GM12878 (cell line): ENCODE measurements at regions not wholly inside any gene's neighbourhood (a gene's known extent, or its start where the extent isn't known, plus 50 kb on each side); places are given as distances from the start of the nearest gene placed in this dataset.

Source experiments
- ATAC-seq: fragments of 200-7000 bp; cut with Tn5 transposase; 3 replicates; pipeline ENCODE4 v1.9.1; 2020; ENCODE audit warnings: mild to moderate bottlenecking, moderate library complexity
- BruUV-seq: library from RNA; stranded (reverse); fragments of 400-500 nt; replicated peaks from 2 replicates; lab custom pipeline; 2021; lab: Mats Ljungman, UMichigan
- CTCF ChIA-PET: fragments of 300-600 bp; sonication (Branson Sonifier 250); formaldehyde crosslinking; extraction: SDS; loops from one replicate; lab custom pipeline; 2021; ENCODE audit warnings: inconsistent platforms; lab: Yijun Ruan, JAX
- POLR2A ChIA-PET: fragments of 350-600 bp; formaldehyde crosslinking; extraction: SDS; loops from one replicate; lab custom pipeline; 2021; ENCODE audit warnings: inconsistent platforms; lab: Charles Lee
- RAD21 ChIA-PET: fragments of 300-600 bp; sonication (Branson Sonifier 250); formaldehyde crosslinking; loops from one replicate; lab custom pipeline; 2023; ENCODE audit warnings: antibody characterized with exemption; ENCODE audit not compliant: unreplicated experiment; lab: Charles Lee
- SMC1A ChIA-PET: fragments of 300-600 bp; sonication (Branson Sonifier 250); formaldehyde crosslinking; loops from one replicate; lab custom pipeline; 2023; ENCODE audit not compliant: unreplicated experiment, uncharacterized antibody; lab: Charles Lee
- DNase-seq: peaks from one replicate; pipeline ENCODE4 v3.0.0-alpha.2; 2011; ENCODE audit warnings: low read depth, low spot score
- FAIRE-seq: peaks from 3 replicates; lab custom pipeline; 2011; peaks lifted over from hg19 to GRCh38; lab: Jason Lieb, UNC
- H2AFZ ChIP-seq: 2 replicates; pipeline ENCODE4 v1.6.0; 2011; ENCODE audit warnings: low read depth, low read length, control low read depth; ENCODE audit not compliant: control insufficient read depth
- H3K27ac ChIP-seq: 2 replicates; pipeline ENCODE4 v1.5.1; 2011; ENCODE audit warnings: control low read depth; ENCODE audit not compliant: control insufficient read depth, insufficient read depth
- H3K27me3 ChIP-seq, 2 experiments: replicated peaks in 1 of 2; 2 replicates each; pipeline versions ENCODE4 v1.6.0 to v1.6.1; 2011; ENCODE audit warnings: low read length in 1 of 2; ENCODE audit not compliant: control insufficient read depth in 2 of 2, insufficient read depth in 2 of 2
- H3K36me3 ChIP-seq, 2 experiments: 2 replicates each; pipeline ENCODE4 v1.5.1; 2011; ENCODE audit warnings: low read length in 1 of 2; ENCODE audit not compliant: control insufficient read depth in 2 of 2, insufficient read depth in 2 of 2
- H3K4me1 ChIP-seq: 2 replicates; pipeline ENCODE4 v1.6.1; 2011; ENCODE audit warnings: mild to moderate bottlenecking, low read length, moderate library complexity, mixed read lengths; ENCODE audit not compliant: control insufficient read depth, insufficient read depth
- H3K4me2 ChIP-seq: 2 replicates; pipeline ENCODE4 v1.6.0; 2011; ENCODE audit warnings: control low read depth; ENCODE audit not compliant: control insufficient read depth, insufficient read depth
- H3K4me3 ChIP-seq: fragments of 200-600 bp; sonication (generic); 2 replicates; pipeline ENCODE4 v1.5.1; 2016
- H3K79me2 ChIP-seq: 2 replicates; pipeline ENCODE4 v1.6.0; 2011; ENCODE audit warnings: low read length; ENCODE audit not compliant: control insufficient read depth, insufficient read depth
- H3K9ac ChIP-seq: 2 replicates; pipeline ENCODE4 v1.8.0; 2011; ENCODE audit warnings: low read length, control low read depth, mixed read lengths; ENCODE audit not compliant: control insufficient read depth, insufficient read depth
- H3K9me3 ChIP-seq: replicated peaks from 3 replicates; pipeline ENCODE4 v1.5.1; 2011; ENCODE audit warnings: mild to moderate bottlenecking, low read length; ENCODE audit not compliant: control insufficient read depth, insufficient read depth
- H4K20me1 ChIP-seq: 2 replicates; pipeline ENCODE4 v1.6.0; 2011; ENCODE audit not compliant: control insufficient read depth, insufficient read depth
- ATF7 ChIP-seq: fragments of 450-650 bp; IDR thresholded peaks from 2 replicates; pipeline ENCODE4 v1.6.1; 2016; ENCODE audit warnings: low read depth, mild to moderate bottlenecking
- CREM ChIP-seq: IDR thresholded peaks from 2 replicates; pipeline ENCODE4 v1.6.1; 2014; ENCODE audit warnings: antibody characterized with exemption, low read depth
- EZH2 ChIP-seq: IDR thresholded peaks from 2 replicates; pipeline ENCODE4 v1.6.1; 2012; ENCODE audit warnings: low read depth, mild to moderate bottlenecking, control low read depth, inconsistent platforms, low read length, borderline replicate concordance; ENCODE audit not compliant: control insufficient read depth
- SMARCA5 ChIP-seq: fragments of 450-650 bp; IDR thresholded peaks from 2 replicates; pipeline ENCODE4 v1.6.1; 2017; ENCODE audit warnings: mild to moderate bottlenecking
- WGBS: methylation state at CpG from one replicate; pipeline ENCODE4 v1.1.6; 2016; ENCODE audit warnings: low lambda C conversion rate; ENCODE audit not compliant: insufficient replicate concordance, insufficient coverage; ENCODE audit errors: missing lambda C conversion rate; 5-methylcytosine and 5-hydroxymethylcytosine counted together
- in situ Hi-C: fragments of 300-500 bp; cut with MboI; formaldehyde crosslinking; loops from 9 replicates; pipeline ENCODE4 v1.14.3; 2018; ENCODE audit warnings: mixed read lengths
- intact Hi-C: fragments of 100-400 bp; cut with micrococcal nuclease; formaldehyde crosslinking; loops from one replicate; pipeline ENCODE4 v1.14.2; 2022; ENCODE audit not compliant: unreplicated experiment
- TF ChIP-seq, protein P1 (sequence below): fragments of 450-650 bp; IDR thresholded peaks from 2 replicates; pipeline ENCODE4 v1.6.1; 2017; ENCODE audit warnings: mild to moderate bottlenecking, moderate library complexity
- TF ChIP-seq, protein P2 (sequence below): fragments of 450-650 bp; IDR thresholded peaks from 2 replicates; pipeline ENCODE4 v1.6.1; 2018; ENCODE audit warnings: borderline replicate concordance, mild to moderate bottlenecking; ENCODE audit not compliant: partially characterized antibody

DNA sequence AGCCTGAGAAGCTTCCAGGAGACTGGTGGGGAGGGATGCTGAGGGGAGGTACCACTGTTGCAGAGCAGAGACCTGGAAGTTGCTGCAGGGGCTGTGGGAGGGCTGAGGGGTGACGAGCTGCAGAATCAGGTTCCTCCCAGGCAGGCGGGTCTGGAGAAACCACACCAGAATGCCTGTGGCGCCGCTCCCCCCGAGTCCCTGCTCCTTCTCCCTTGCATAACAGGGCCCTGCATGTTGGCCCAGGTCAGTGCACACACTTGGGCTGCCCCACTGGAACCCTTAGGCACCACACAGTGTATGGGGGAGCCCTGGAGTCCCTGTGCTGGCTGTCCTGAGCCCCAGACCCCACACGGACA, 60.4 kb downstream of the ARL4C start (continued):
- TF ChIP-seq, protein P1, sequence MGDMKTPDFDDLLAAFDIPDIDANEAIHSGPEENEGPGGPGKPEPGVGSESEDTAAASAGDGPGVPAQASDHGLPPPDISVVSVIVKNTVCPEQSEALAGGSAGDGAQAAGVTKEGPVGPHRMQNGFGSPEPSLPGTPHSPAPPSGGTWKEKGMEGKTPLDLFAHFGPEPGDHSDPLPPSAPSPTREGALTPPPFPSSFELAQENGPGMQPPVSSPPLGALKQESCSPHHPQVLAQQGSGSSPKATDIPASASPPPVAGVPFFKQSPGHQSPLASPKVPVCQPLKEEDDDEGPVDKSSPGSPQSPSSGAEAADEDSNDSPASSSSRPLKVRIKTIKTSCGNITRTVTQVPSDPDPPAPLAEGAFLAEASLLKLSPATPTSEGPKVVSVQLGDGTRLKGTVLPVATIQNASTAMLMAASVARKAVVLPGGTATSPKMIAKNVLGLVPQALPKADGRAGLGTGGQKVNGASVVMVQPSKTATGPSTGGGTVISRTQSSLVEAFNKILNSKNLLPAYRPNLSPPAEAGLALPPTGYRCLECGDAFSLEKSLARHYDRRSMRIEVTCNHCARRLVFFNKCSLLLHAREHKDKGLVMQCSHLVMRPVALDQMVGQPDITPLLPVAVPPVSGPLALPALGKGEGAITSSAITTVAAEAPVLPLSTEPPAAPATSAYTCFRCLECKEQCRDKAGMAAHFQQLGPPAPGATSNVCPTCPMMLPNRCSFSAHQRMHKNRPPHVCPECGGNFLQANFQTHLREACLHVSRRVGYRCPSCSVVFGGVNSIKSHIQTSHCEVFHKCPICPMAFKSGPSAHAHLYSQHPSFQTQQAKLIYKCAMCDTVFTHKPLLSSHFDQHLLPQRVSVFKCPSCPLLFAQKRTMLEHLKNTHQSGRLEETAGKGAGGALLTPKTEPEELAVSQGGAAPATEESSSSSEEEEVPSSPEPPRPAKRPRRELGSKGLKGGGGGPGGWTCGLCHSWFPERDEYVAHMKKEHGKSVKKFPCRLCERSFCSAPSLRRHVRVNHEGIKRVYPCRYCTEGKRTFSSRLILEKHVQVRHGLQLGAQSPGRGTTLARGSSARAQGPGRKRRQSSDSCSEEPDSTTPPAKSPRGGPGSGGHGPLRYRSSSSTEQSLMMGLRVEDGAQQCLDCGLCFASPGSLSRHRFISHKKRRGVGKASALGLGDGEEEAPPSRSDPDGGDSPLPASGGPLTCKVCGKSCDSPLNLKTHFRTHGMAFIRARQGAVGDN = no peak

DNA sequence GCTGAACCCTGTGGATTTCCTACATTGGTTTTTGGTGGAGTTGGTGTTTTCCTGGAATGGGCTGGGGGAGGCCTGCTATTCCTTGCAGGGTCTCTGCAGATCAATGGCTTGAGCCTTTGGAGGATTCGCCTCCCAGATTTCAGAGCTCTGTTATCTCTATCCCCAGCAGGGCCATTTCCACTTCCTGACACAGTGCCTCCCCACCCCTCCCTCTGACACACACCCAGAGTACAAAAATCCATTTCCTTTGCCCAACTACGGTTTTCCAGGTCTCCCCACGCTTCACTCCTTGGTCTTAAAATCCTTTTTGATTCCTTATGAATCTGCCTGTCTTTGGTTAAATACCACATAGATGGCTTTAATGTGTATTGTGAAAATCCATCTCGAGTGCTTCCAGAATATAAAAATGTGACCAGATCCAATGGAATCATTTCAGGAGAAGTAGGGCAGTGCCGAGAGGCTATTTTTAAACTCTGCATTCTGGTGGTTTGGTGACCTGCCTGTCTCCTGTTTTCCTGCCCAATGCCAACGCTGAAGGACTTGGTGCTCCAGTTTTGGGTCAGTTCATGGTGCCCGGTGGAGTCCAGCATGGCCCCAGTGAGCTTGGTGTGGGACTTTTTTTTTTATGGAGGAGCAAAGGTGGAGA, 60.9 kb downstream of the ARL4C start:
- peaks cover 6% of the 10 kb centered on the region for H3K4me1 ChIP-seq
- no peak for DNase-seq
- no peak overlapping the region for H2AFZ ChIP-seq
- TF ChIP-seq ATF7 (no peak), CREM (no peak), EZH2 (no peak), SMARCA5 (no peak)
- TF ChIP-seq, protein P1 = no peak
- TF ChIP-seq, protein P2, sequence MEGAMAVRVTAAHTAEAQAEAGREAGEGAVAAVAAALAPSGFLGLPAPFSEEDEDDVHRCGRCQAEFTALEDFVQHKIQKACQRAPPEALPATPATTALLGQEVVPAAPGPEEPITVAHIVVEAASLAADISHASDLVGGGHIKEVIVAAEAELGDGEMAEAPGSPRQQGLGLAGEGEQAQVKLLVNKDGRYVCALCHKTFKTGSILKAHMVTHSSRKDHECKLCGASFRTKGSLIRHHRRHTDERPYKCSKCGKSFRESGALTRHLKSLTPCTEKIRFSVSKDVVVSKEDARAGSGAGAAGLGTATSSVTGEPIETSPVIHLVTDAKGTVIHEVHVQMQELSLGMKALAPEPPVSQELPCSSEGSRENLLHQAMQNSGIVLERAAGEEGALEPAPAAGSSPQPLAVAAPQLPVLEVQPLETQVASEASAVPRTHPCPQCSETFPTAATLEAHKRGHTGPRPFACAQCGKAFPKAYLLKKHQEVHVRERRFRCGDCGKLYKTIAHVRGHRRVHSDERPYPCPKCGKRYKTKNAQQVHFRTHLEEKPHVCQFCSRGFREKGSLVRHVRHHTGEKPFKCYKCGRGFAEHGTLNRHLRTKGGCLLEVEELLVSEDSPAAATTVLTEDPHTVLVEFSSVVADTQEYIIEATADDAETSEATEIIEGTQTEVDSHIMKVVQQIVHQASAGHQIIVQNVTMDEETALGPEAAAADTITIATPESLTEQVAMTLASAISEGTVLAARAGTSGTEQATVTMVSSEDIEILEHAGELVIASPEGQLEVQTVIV = no peak
- ChIA-PET POLR2A (no interaction called here), SMC1A (no interaction called here), CTCF (interaction anchor here (0.5 kb wide), 1 partner anchor 335 kb away, joined by 4 read pairs; no protein-coding TSS in a partner anchor), RAD21 (no interaction called here)
- H3K36me3 ChIP-seq = no peaks in the 10 kb centered on the region
- in situ Hi-C loops (no loop called here), intact Hi-C loops (no loop called here)
- H3K4me2 ChIP-seq = no peak overlapping the region
- H3K27me3 ChIP-seq = no peaks in the 10 kb centered on the region
- BruUV-seq = no TSS peak
- H3K9ac ChIP-seq = no peak overlapping the region
- H4K20me1 ChIP-seq = no peaks in the 10 kb centered on the region
- WGBS = 41% methylated on average over 7 of the region's 7 CpGs
- no peak overlapping the region for H3K4me3 ChIP-seq
- FAIRE-seq = no peak
- no peaks in the 10 kb centered on the region for H3K79me2 ChIP-seq
- no peaks in the 10 kb centered on the region for H3K9me3 ChIP-seq
- no peak overlapping the region for H3K27ac ChIP-seq
- no peak for ATAC-seq
